HG02973 (cell line): ENCODE measurements at regions not wholly inside any gene's neighbourhood (a gene's known extent, or its start where the extent isn't known, plus 50 kb on each side); places are given as distances from the start of the nearest gene placed in this dataset.

Experiments
- ATAC-seq: cut with Tn5 transposase; IDR thresholded peaks from one replicate; pipeline ENCODE4 v1.9.1; 2021; ENCODE audit warnings: moderate library complexity; ENCODE audit not compliant: unreplicated experiment

GRCh38 chr2:5950736-5951135 is 258.6 kb downstream of the SOX11 start:
- ATAC-seq, result no peak

- ATAC-seq, result no peak
These were observed 259.3 kb downstream of the SOX11 start for GRCh38 chr2:5951471-5951870.

GRCh38 chr2:5953525-5953924 is 261.3 kb downstream of the SOX11 start:
- no peak for ATAC-seq

- no peak for ATAC-seq
These were observed 262.3 kb downstream of the SOX11 start for GRCh38 chr2:5954509-5954908.

GRCh38 chr2:5955921-5956320 is 263.7 kb downstream of the SOX11 start:
- no peak for ATAC-seq

- ATAC-seq, result no peak
These were observed 267.9 kb downstream of the SOX11 start for GRCh38 chr2:5959836-5960820.

- no peak for ATAC-seq
These were observed 275.3 kb downstream of the SOX11 start for GRCh38 chr2:5967506-5967905.

- ATAC-seq, result no peak
These were observed 277.1 kb downstream of the SOX11 start for GRCh38 chr2:5969303-5969702.

- ATAC-seq, result no peak
These were observed 278.2 kb downstream of the SOX11 start for GRCh38 chr2:5970347-5970746.

- no peak for ATAC-seq
These were observed 282.3 kb downstream of the SOX11 start for GRCh38 chr2:5974477-5974876.

- no peak for ATAC-seq
These were observed 283.2 kb downstream of the SOX11 start for GRCh38 chr2:5975401-5975800.

GRCh38 chr2:5976531-5977065 is 284.4 kb downstream of the SOX11 start:
- ATAC-seq, result no peak

GRCh38 chr2:5977477-5977876 is 285.3 kb downstream of the SOX11 start:
- ATAC-seq, result no peak

GRCh38 chr2:5978131-5978751 is 286.1 kb downstream of the SOX11 start:
- no peak for ATAC-seq

GRCh38 chr2:5980450-5981190 is 288.4 kb downstream of the SOX11 start:
- ATAC-seq, result no peak

GRCh38 chr2:5982193-5982902 is 290.2 kb downstream of the SOX11 start:
- no peak for ATAC-seq

- ATAC-seq, result no peak
These were observed 290.7 kb downstream of the SOX11 start for GRCh38 chr2:5982903-5983265.

- ATAC-seq, result no peak
These were observed 291.5 kb downstream of the SOX11 start for GRCh38 chr2:5983511-5984272.

GRCh38 chr2:5984273-5984655 is 292.1 kb downstream of the SOX11 start:
- ATAC-seq, result no peak

GRCh38 chr2:5984946-5985345 is 292.8 kb downstream of the SOX11 start:
- ATAC-seq, result no peak
